ENCODE measurements at regions not wholly inside any gene's neighbourhood (a gene's known extent, or its start where the extent isn't known, plus 50 kb on each side); places are given as distances from the start of the nearest gene placed in this dataset.

- no peak overlapping the region for H3K4ac ChIP-seq (ENCODE audit: low read depth, low read length)
- no peak overlapping the region for H2BK12ac ChIP-seq (ENCODE audit: low read length)
- no peak overlapping the region for H2AK5ac ChIP-seq (ENCODE audit: low read length)
- no peak overlapping the region for H4K91ac ChIP-seq (ENCODE audit: low read depth, low read length)
- no peak overlapping the region for H2AFZ ChIP-seq (ENCODE audit: insufficient read depth, low read length, poor library complexity)
- H2BK120ac ChIP-seq (ENCODE audit: insufficient read depth, low read length, poor library complexity), result no peak overlapping the region
- DNase-seq, result no peak
- H3K27ac ChIP-seq (ENCODE audit: low read depth, low read length), result no peak overlapping the region
- H3K9me3 ChIP-seq (ENCODE audit: insufficient read depth, low read depth, low read length), result no peaks in the 10 kb centered on the region
- no peak overlapping the region for H3K14ac ChIP-seq (ENCODE audit: low read length)
- WGBS (ENCODE audit: extremely low coverage, insufficient coverage, insufficient read length), result no CpG with 5 or more reads among the region's 9 CpGs
- no peak overlapping the region for H3K4me3 ChIP-seq (ENCODE audit: low read depth, low read length)
- H3K79me1 ChIP-seq (ENCODE audit: low read length), result no peaks in the 10 kb centered on the region
- H3K79me2 ChIP-seq (ENCODE audit: control insufficient read depth, insufficient read depth, low read length, poor library complexity), result no peaks in the 10 kb centered on the region
- H2BK5ac ChIP-seq (ENCODE audit: low read depth, low read length, poor library complexity), result no peak overlapping the region
- no peaks in the 10 kb centered on the region for H3K4me1 ChIP-seq (ENCODE audit: control insufficient read depth in 1 of 2, insufficient read depth in 2 of 2, low read length in 2 of 2)
- no peaks in the 10 kb centered on the region for H3K36me3 ChIP-seq (ENCODE audit: control insufficient read depth in 1 of 2, insufficient read depth in 2 of 2, low read length in 2 of 2)
- H3K4me2 ChIP-seq (ENCODE audit: low read length), result no peak overlapping the region
- no peak overlapping the region for H3K18ac ChIP-seq (ENCODE audit: low read length)
- no peak overlapping the region for H3K9ac ChIP-seq (ENCODE audit: low read length)
- H3K23ac ChIP-seq (ENCODE audit: low read length), result no peak overlapping the region
- no peak overlapping the region for H4K12ac ChIP-seq (ENCODE audit: low read depth, low read length)
- H3K27me3 ChIP-seq (ENCODE audit: insufficient read depth, low read length), result no peaks in the 10 kb centered on the region
- no peak overlapping the region for H4K8ac ChIP-seq (ENCODE audit: low read depth, low read length)
Measured at GRCh38 chr4:66223068-66223703, 552.9 kb upstream of the EPHA5 start.

GRCh38 chr4:66219401-66219800 is 549.1 kb upstream of the EPHA5 start:
- no peaks in the 10 kb centered on the region for H3K4me1 ChIP-seq (ENCODE audit: control insufficient read depth in 1 of 2, insufficient read depth in 2 of 2, low read length in 2 of 2)
- H4K12ac ChIP-seq (ENCODE audit: low read depth, low read length), result no peak overlapping the region
- H2BK120ac ChIP-seq (ENCODE audit: insufficient read depth, low read length, poor library complexity), result no peak overlapping the region
- no peaks in the 10 kb centered on the region for H3K9me3 ChIP-seq (ENCODE audit: insufficient read depth, low read depth, low read length)
- no peak overlapping the region for H2BK12ac ChIP-seq (ENCODE audit: low read length)
- H2AK5ac ChIP-seq (ENCODE audit: low read length), result no peak overlapping the region
- H3K14ac ChIP-seq (ENCODE audit: low read length), result no peak overlapping the region
- no peak overlapping the region for H3K4ac ChIP-seq (ENCODE audit: low read depth, low read length)
- H3K79me1 ChIP-seq (ENCODE audit: low read length), result no peaks in the 10 kb centered on the region
- H3K18ac ChIP-seq (ENCODE audit: low read length), result no peak overlapping the region
- H4K91ac ChIP-seq (ENCODE audit: low read depth, low read length), result no peak overlapping the region
- no peak for DNase-seq
- H2AFZ ChIP-seq (ENCODE audit: insufficient read depth, low read length, poor library complexity), result no peak overlapping the region
- no CpG with 5 or more reads among the region's 2 CpGs for WGBS (ENCODE audit: extremely low coverage, insufficient coverage, insufficient read length)
- no peaks in the 10 kb centered on the region for H3K36me3 ChIP-seq (ENCODE audit: control insufficient read depth in 1 of 2, insufficient read depth in 2 of 2, low read length in 2 of 2)
- no peak overlapping the region for H3K9ac ChIP-seq (ENCODE audit: low read length)
- no peak overlapping the region for H4K8ac ChIP-seq (ENCODE audit: low read depth, low read length)
- no peaks in the 10 kb centered on the region for H3K79me2 ChIP-seq (ENCODE audit: control insufficient read depth, insufficient read depth, low read length, poor library complexity)
- no peak overlapping the region for H2BK5ac ChIP-seq (ENCODE audit: low read depth, low read length, poor library complexity)
- H3K4me2 ChIP-seq (ENCODE audit: low read length), result no peak overlapping the region
- no peak overlapping the region for H3K23ac ChIP-seq (ENCODE audit: low read length)
- H3K27ac ChIP-seq (ENCODE audit: low read depth, low read length), result no peak overlapping the region
- H3K27me3 ChIP-seq (ENCODE audit: insufficient read depth, low read length), result no peaks in the 10 kb centered on the region
- H3K4me3 ChIP-seq (ENCODE audit: low read depth, low read length), result no peak overlapping the region

- Histone ChIP-seq H3K27me3 (ENCODE audit: insufficient read depth, low read length) (no peaks in the 10 kb centered on the region), H3K4me2 (ENCODE audit: low read length) (no peak overlapping the region), H3K79me2 (ENCODE audit: control insufficient read depth, insufficient read depth, low read length, poor library complexity) (no peaks in the 10 kb centered on the region), H3K4ac (ENCODE audit: low read depth, low read length) (no peak overlapping the region), H3K14ac (ENCODE audit: low read length) (no peak overlapping the region), H3K23ac (ENCODE audit: low read length) (no peak overlapping the region), H3K4me3 (ENCODE audit: low read depth, low read length) (no peak overlapping the region), H3K18ac (ENCODE audit: low read length) (no peak overlapping the region), H2AK5ac (ENCODE audit: low read length) (no peak overlapping the region), H2BK12ac (ENCODE audit: low read length) (no peak overlapping the region), H3K9me3 (ENCODE audit: insufficient read depth, low read depth, low read length) (no peaks in the 10 kb centered on the region), H2BK120ac (ENCODE audit: insufficient read depth, low read length, poor library complexity) (no peak overlapping the region), H3K27ac (ENCODE audit: low read depth, low read length) (no peak overlapping the region), H3K36me3 (ENCODE audit: control insufficient read depth in 1 of 2, insufficient read depth in 2 of 2, low read length in 2 of 2) (no peaks in the 10 kb centered on the region), H3K79me1 (ENCODE audit: low read length) (no peaks in the 10 kb centered on the region), H4K8ac (ENCODE audit: low read depth, low read length) (no peak overlapping the region), H3K4me1 (ENCODE audit: control insufficient read depth in 1 of 2, insufficient read depth in 2 of 2, low read length in 2 of 2) (no peaks in the 10 kb centered on the region), H2BK5ac (ENCODE audit: low read depth, low read length, poor library complexity) (no peak overlapping the region), H4K12ac (ENCODE audit: low read depth, low read length) (no peak overlapping the region), H3K9ac (ENCODE audit: low read length) (no peak overlapping the region), H4K91ac (ENCODE audit: low read depth, low read length) (no peak overlapping the region), H2AFZ (ENCODE audit: insufficient read depth, low read length, poor library complexity) (no peak overlapping the region)
- no peak for DNase-seq
Measured at GRCh38 chr4:66216252-66216651, 546.0 kb upstream of the EPHA5 start.

- Histone ChIP-seq H3K14ac (ENCODE audit: low read length) (no peak overlapping the region), H3K4me2 (ENCODE audit: low read length) (no peak overlapping the region), H3K27ac (ENCODE audit: low read depth, low read length) (no peak overlapping the region), H3K18ac (ENCODE audit: low read length) (no peak overlapping the region), H3K4ac (ENCODE audit: low read depth, low read length) (no peak overlapping the region), H4K12ac (ENCODE audit: low read depth, low read length) (no peak overlapping the region), H2BK5ac (ENCODE audit: low read depth, low read length, poor library complexity) (no peak overlapping the region), H3K23ac (ENCODE audit: low read length) (no peak overlapping the region), H3K4me1 (ENCODE audit: control insufficient read depth in 1 of 2, insufficient read depth in 2 of 2, low read length in 2 of 2) (no peaks in the 10 kb centered on the region), H3K79me1 (ENCODE audit: low read length) (no peaks in the 10 kb centered on the region), H2AFZ (ENCODE audit: insufficient read depth, low read length, poor library complexity) (no peak overlapping the region), H3K36me3 (ENCODE audit: control insufficient read depth in 1 of 2, insufficient read depth in 2 of 2, low read length in 2 of 2) (no peaks in the 10 kb centered on the region), H2BK120ac (ENCODE audit: insufficient read depth, low read length, poor library complexity) (no peak overlapping the region), H2BK12ac (ENCODE audit: low read length) (no peak overlapping the region), H3K4me3 (ENCODE audit: low read depth, low read length) (no peak overlapping the region), H3K79me2 (ENCODE audit: control insufficient read depth, insufficient read depth, low read length, poor library complexity) (no peaks in the 10 kb centered on the region), H3K9me3 (ENCODE audit: insufficient read depth, low read depth, low read length) (no peaks in the 10 kb centered on the region), H4K91ac (ENCODE audit: low read depth, low read length) (no peak overlapping the region), H3K27me3 (ENCODE audit: insufficient read depth, low read length) (no peaks in the 10 kb centered on the region), H3K9ac (ENCODE audit: low read length) (no peak overlapping the region), H4K8ac (ENCODE audit: low read depth, low read length) (no peak overlapping the region), H2AK5ac (ENCODE audit: low read length) (no peak overlapping the region)
- no peak for DNase-seq
- no CpG with 5 or more reads among the region's 5 CpGs for WGBS (ENCODE audit: extremely low coverage, insufficient coverage, insufficient read length)
Measured at GRCh38 chr4:66212489-66212888, 542.2 kb upstream of the EPHA5 start.
